ENCODE measurements at regions not wholly inside any gene's neighbourhood (a gene's known extent, or its start where the extent isn't known, plus 50 kb on each side); places are given as distances from the start of the nearest gene placed in this dataset.
"Not testable (repeated sequence)": the region's sequence is repeated elsewhere in the genome, so short reads cannot be mapped to it uniquely, and the experiment has no call there.

GRCh38 chr10:29879862-29880261 is 179.5 kb downstream of the JCAD start:
- no peak for DNase-seq

GRCh38 chr10:29878492-29878891 is 180.9 kb downstream of the JCAD start:
- no peak for DNase-seq

- DNase-seq, result no peak
These were observed 181.4 kb downstream of the JCAD start for GRCh38 chr10:29877793-29878491.

- DNase-seq, result no peak
These were observed 183.3 kb downstream of the JCAD start for GRCh38 chr10:29876008-29876555.

GRCh38 chr10:29874606-29875269 is 184.6 kb downstream of the JCAD start:
- DNase-seq, result no peak

- no peak for DNase-seq
These were observed 185.4 kb downstream of the JCAD start for GRCh38 chr10:29873941-29874484.

- no peak for DNase-seq
These were observed 188.8 kb downstream of the JCAD start for GRCh38 chr10:29870522-29871044.

GRCh38 chr10:29869593-29869992 is 189.8 kb downstream of the JCAD start:
- DNase-seq, result no peak

GRCh38 chr10:29866356-29866755 is 193.0 kb downstream of the JCAD start:
- DNase-seq, result no peak

GRCh38 chr10:29865700-29866355 is 193.6 kb downstream of the JCAD start:
- DNase-seq, result no peak

- no peak for DNase-seq
These were observed 196.3 kb downstream of the JCAD start for GRCh38 chr10:29862923-29863614.

- no peak for DNase-seq
These were observed 197.4 kb downstream of the JCAD start for GRCh38 chr10:29861811-29862505.

- not testable (repeated sequence) for DNase-seq
These were observed 198.2 kb downstream of the JCAD start for GRCh38 chr10:29861231-29861630.

- DNase-seq, result no peak
These were observed 199.2 kb downstream of the JCAD start for GRCh38 chr10:29860166-29860565.

- DNase-seq, result no peak
These were observed 199.8 kb downstream of the JCAD start for GRCh38 chr10:29859521-29860130.

GRCh38 chr10:29858702-29859267 is 200.6 kb downstream of the JCAD start:
- DNase-seq, result no peak

GRCh38 chr10:29857843-29858701 is 201.3 kb downstream of the JCAD start:
- DNase-seq, result no peak

GRCh38 chr10:29856295-29856694 is 203.1 kb downstream of the JCAD start:
- DNase-seq, result no peak

- no peak for DNase-seq
These were observed 205.5 kb downstream of the JCAD start for GRCh38 chr10:29853913-29854312.

- DNase-seq, result no peak
These were observed 208.1 kb downstream of the JCAD start for GRCh38 chr10:29851241-29851640.

Data from CD4-positive, alpha-beta T cell treated with Interferon gamma for 1 hour (primary cell).